MM.1S (cell line): ENCODE measurements at regions not wholly inside any gene's neighbourhood (a gene's known extent, or its start where the extent isn't known, plus 50 kb on each side); places are given as distances from the start of the nearest gene placed in this dataset.

Experiments
- DNase-seq: peaks from one replicate; pipeline ENCODE4 v3.0.0-alpha.2; 2015
- H2AFZ ChIP-seq: fragments of 300-600 bp; sonication (generic); 2 replicates; pipeline ENCODE4 v1.6.0; 2016; ENCODE audit warnings: antibody characterized with exemption, low read length
- H3F3A ChIP-seq: fragments of 300-600 bp; sonication (generic); 2 replicates; pipeline ENCODE4 v1.6.1; 2016; ENCODE audit warnings: mild to moderate bottlenecking, antibody characterized with exemption, low read length, moderate library complexity, mixed read lengths; ENCODE audit not compliant: insufficient read depth
- H3K27ac ChIP-seq: fragments of 300-600 bp; sonication (generic); 2 replicates; pipeline ENCODE4 v1.5.1; 2016; ENCODE audit warnings: mild to moderate bottlenecking, low read length
- H3K27me3 ChIP-seq: fragments of 300-600 bp; sonication (generic); replicated peaks from 2 replicates; pipeline ENCODE4 v1.6.0; 2016; ENCODE audit warnings: low read length; ENCODE audit not compliant: insufficient read depth
- H3K36me3 ChIP-seq: fragments of 300-600 bp; sonication (generic); replicated peaks from 2 replicates; pipeline ENCODE4 v1.6.1; 2016; ENCODE audit warnings: mild to moderate bottlenecking, low read length, mixed read lengths; ENCODE audit not compliant: insufficient read depth
- H3K4me1 ChIP-seq: fragments of 300-600 bp; sonication (generic); 2 replicates; pipeline ENCODE4 v1.6.1; 2016; ENCODE audit warnings: low read length, mixed read lengths
- H3K4me2 ChIP-seq: fragments of 300-600 bp; sonication (generic); 2 replicates; pipeline ENCODE4 v1.6.0; 2016; ENCODE audit warnings: low read depth, low read length
- H3K4me3 ChIP-seq: fragments of 300-600 bp; sonication (generic); 2 replicates; pipeline ENCODE4 v1.5.1; 2016; ENCODE audit warnings: low read length, mixed read lengths
- H3K79me2 ChIP-seq: fragments of 300-600 bp; sonication (generic); 2 replicates; pipeline ENCODE4 v1.6.1; 2016; ENCODE audit warnings: mixed run types, low read length, mixed read lengths
- H3K9ac ChIP-seq: fragments of 300-600 bp; sonication (generic); 2 replicates; pipeline ENCODE4 v1.6.1; 2016; ENCODE audit warnings: low read length, mixed read lengths
- H3K9me2 ChIP-seq: fragments of 300-600 bp; sonication (generic); replicated peaks from 2 replicates; pipeline ENCODE4 v1.6.1; 2016; ENCODE audit warnings: mild to moderate bottlenecking, low read length, mixed read lengths; ENCODE audit not compliant: insufficient read depth
- H3K9me3 ChIP-seq: fragments of 300-600 bp; sonication (generic); replicated peaks from 2 replicates; pipeline ENCODE4 v1.6.1; 2016; ENCODE audit warnings: mild to moderate bottlenecking, low read length, mixed read lengths; ENCODE audit not compliant: insufficient read depth
- H4K20me1 ChIP-seq: fragments of 300-600 bp; sonication (generic); 2 replicates; pipeline ENCODE4 v1.6.1; 2016; ENCODE audit warnings: mild to moderate bottlenecking, low read length, moderate library complexity, mixed read lengths; ENCODE audit not compliant: insufficient read depth
- EZH2 ChIP-seq: fragments of 300-600 bp; sonication (generic); optimal IDR thresholded peaks from 2 replicates; pipeline ENCODE3; 2017; ENCODE audit warnings: low read depth, mild to moderate bottlenecking, antibody characterized with exemption, low read length, mixed read lengths
- EZH2phosphoT487 ChIP-seq: fragments of 300-600 bp; sonication (generic); IDR thresholded peaks from 2 replicates; pipeline ENCODE4 v1.6.1; 2018; ENCODE audit warnings: antibody characterized with exemption, low read length
- TF ChIP-seq, protein P1 (sequence below): fragments of 300-600 bp; sonication (generic); IDR thresholded peaks from 2 replicates; pipeline ENCODE4 v1.5.1; 2016; ENCODE audit warnings: antibody characterized with exemption, low read length, mixed read lengths

- DNase-seq: no peak
- no peaks in the 10 kb centered on the region for H3K9me3 ChIP-seq
- no peak overlapping the region for H2AFZ ChIP-seq
- H3F3A ChIP-seq: peaks cover 11% of the 10 kb centered on the region; the same call in 1 of the 2 replicates
- no peaks in the 10 kb centered on the region for H3K79me2 ChIP-seq
- no peak overlapping the region for H3K9ac ChIP-seq
- no peak overlapping the region for H3K27ac ChIP-seq
- peaks cover 13% of the 10 kb centered on the region for H3K4me1 ChIP-seq
- no peaks in the 10 kb centered on the region for H3K36me3 ChIP-seq
- no peak overlapping the region for H3K4me3 ChIP-seq
- H3K9me2 ChIP-seq: no peaks in the 10 kb centered on the region
- no peak overlapping the region for H3K4me2 ChIP-seq
- H3K27me3 ChIP-seq: no peaks in the 10 kb centered on the region
- H4K20me1 ChIP-seq: no peaks in the 10 kb centered on the region
- TF ChIP-seq EZH2phosphoT487: no peak
- no peak for TF ChIP-seq EZH2
- TF ChIP-seq, protein P1, sequence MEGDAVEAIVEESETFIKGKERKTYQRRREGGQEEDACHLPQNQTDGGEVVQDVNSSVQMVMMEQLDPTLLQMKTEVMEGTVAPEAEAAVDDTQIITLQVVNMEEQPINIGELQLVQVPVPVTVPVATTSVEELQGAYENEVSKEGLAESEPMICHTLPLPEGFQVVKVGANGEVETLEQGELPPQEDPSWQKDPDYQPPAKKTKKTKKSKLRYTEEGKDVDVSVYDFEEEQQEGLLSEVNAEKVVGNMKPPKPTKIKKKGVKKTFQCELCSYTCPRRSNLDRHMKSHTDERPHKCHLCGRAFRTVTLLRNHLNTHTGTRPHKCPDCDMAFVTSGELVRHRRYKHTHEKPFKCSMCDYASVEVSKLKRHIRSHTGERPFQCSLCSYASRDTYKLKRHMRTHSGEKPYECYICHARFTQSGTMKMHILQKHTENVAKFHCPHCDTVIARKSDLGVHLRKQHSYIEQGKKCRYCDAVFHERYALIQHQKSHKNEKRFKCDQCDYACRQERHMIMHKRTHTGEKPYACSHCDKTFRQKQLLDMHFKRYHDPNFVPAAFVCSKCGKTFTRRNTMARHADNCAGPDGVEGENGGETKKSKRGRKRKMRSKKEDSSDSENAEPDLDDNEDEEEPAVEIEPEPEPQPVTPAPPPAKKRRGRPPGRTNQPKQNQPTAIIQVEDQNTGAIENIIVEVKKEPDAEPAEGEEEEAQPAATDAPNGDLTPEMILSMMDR: no peak
Observed at GRCh38 chr13:44086389-44086788, 206.7 kb downstream of the LACC1 start.

DNA sequence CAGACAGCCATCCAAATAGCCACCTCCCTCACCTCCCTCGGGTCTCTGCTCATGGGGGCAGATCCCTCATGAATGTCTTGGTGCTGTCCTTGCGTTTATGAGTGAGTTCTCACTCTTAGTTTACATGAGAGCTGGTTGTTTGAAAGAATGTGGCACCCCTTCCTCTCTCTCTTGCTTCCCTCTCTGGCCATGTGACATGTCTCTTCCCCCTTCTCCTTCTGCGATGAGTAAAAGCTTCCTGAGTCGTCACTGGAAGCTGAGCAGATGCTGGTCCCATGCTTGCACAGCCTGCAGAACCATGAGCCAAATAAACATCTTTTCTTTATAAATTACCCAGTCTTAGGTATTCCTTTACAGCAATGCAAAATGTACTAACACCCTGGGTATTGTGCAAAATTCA, 208.7 kb downstream of the LACC1 start:
- Histone ChIP-seq H3K9me3 (no peaks in the 10 kb centered on the region), H2AFZ (no peak overlapping the region), H3K9ac (no peak overlapping the region), H4K20me1 (no peaks in the 10 kb centered on the region), H3K27ac (no peak overlapping the region; the same call in 1 of the 2 replicates), H3K4me1 (peaks cover 13% of the 10 kb centered on the region), H3F3A (peaks cover 11% of the 10 kb centered on the region; the same call in 1 of the 2 replicates), H3K36me3 (no peaks in the 10 kb centered on the region), H3K27me3 (no peaks in the 10 kb centered on the region), H3K4me2 (0 out of 2 replicates have a peak overlapping the region, but pooled peaks have one; percentile 7), H3K4me3 (no peak overlapping the region), H3K9me2 (no peaks in the 10 kb centered on the region), H3K79me2 (no peaks in the 10 kb centered on the region)
- no peak for DNase-seq
- TF ChIP-seq, protein P1: no peak
- TF ChIP-seq EZH2phosphoT487: no peak
- no peak for TF ChIP-seq EZH2

- no peaks in the 10 kb centered on the region for H3K27me3 ChIP-seq
- DNase-seq: peak; percentile 52
- no peak overlapping the region for H3K4me3 ChIP-seq
- no peaks in the 10 kb centered on the region for H3K36me3 ChIP-seq
- H3K9me3 ChIP-seq: no peaks in the 10 kb centered on the region
- TF ChIP-seq EZH2phosphoT487 (no peak), EZH2 (no peak)
- TF ChIP-seq, protein P1: no peak
- H3K4me1 ChIP-seq: peaks cover 13% of the 10 kb centered on the region
- H3K27ac ChIP-seq: peak overlapping the region; percentile 58; the same call in 1 of the 2 replicates
- no peaks in the 10 kb centered on the region for H3K9me2 ChIP-seq
- H3K9ac ChIP-seq: no peak overlapping the region
- H3K4me2 ChIP-seq: peak overlapping the region; percentile 45
- no peaks in the 10 kb centered on the region for H3K79me2 ChIP-seq
- H2AFZ ChIP-seq: no peak overlapping the region
- no peaks in the 10 kb centered on the region for H4K20me1 ChIP-seq
- H3F3A ChIP-seq: peaks cover 11% of the 10 kb centered on the region; the same call in 1 of the 2 replicates
Observed at GRCh38 chr13:44088991-44089413, 209.3 kb downstream of the LACC1 start.
